DMS53 (cell line): ENCODE measurements at regions not wholly inside any gene's neighbourhood (a gene's known extent, or its start where the extent isn't known, plus 50 kb on each side); places are given as distances from the start of the nearest gene placed in this dataset.

Experiments used
- DNase-seq: peaks from one replicate; lab custom pipeline; 2025; lab: John Stamatoyannopoulos, UW

DNA sequence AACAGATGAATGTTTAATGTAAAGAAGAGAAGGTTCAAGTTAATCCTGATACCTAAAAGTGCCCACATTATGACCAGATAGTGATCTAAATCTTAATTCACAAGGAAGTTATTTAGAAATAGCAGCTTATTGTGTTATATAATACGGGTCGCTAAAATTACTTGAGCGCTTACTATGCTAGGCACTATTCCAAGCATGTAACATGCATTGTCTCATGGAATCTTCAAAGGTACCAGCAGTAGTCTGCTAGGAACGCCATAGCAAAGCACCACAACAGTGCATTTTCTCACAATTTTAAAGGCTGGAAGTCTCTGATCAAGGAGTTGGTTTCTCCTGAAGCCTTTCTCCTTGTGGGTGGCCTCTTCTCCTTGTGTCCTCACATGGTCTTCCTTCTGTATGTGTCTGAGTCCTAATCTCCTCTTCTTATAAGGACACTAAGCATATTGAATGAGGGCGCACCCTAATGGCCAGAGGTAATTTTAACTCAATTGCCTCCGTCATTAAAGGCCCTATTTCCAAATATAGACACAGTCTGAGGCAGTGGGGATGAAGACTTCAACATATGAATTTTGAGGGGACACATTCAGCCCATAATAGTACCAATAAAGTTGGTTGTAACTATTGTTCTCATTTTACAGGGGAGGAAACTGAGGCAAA lies 118.4 kb downstream of the LRRC30 start:
- peak; percentile 40 for DNase-seq

DNA sequence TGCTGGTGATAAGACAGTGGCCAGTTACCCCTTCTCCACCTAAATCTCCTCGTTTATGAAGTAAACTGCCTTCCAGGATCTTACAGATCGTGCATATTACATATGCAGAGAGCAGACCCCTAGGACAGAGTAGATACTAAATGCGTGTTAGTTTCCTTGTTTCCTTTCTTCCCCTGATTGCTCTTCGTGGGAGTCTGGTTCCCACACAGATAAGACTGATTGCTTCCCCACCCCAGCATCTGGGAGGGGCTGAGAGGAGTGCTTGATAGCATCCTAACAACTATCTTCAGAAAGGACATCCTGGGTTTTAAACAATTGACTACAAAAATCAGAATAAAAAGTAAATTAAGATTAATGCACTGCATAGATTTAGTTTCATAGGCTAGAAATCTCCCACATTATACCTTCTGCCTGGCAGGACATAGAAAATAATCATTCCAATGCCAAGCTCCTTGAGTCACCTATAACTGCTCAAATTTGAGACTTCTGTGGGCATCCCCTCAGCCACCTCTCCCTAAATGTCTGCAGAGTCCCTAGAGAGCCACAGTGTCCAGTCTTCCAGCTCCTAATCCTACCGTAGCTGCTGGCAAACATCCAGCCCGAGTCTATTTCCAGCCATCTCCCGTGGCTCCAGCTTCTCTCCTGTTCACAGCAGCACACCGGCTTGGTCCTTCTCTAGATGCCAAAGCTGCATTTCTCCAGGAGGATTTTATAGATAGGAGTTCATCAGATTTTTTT lies 128.3 kb downstream of the LRRC30 start:
- no peak for DNase-seq

GRCh38 chr18:7360606-7361170 lies 129.8 kb downstream of the LRRC30 start:
- DNase-seq = no peak

DNA sequence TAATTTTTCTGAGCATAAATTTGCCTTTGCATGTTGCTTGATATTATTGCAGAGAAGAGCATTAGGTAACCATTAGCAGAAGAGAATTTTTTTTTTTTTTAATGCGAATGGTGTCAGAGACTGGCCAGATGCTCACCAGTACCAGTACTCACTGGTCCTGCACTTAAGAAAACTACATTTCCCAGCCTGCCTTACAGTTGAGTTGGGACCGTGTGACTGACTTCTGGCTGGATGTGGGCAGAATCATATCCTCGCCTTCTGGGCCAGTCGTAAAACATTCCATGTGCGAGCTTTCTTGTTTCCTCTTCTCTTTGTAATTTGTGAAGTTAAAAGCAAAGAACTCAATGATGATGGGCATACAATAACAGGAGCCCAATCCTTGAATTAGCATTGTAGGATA lies 132.4 kb downstream of the LRRC30 start:
- DNase-seq = no peak

GRCh38 chr18:7366597-7366996 lies 135.7 kb downstream of the LRRC30 start:
- peak; percentile 49 for DNase-seq

DNA sequence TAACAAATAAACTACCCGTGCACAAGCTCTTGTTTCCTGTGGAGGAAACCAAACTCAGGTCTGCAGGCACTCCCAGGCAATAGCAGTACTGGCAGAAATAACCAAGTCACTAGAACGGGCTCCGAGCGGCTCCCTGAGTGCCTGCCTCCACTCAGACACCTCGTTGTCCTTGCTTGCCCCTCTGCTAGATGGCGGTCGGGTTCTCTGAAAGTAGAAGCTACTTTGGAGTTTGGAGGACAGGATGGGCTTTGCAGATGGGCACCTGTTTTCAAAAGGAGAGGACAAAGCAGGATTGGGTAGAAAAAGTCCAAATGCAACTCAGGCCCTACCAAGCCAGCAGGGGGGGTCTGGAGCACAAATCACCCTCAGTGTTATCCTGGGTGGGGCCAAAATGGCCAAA lies 136.4 kb downstream of the LRRC30 start:
- DNase-seq = no peak

DNA sequence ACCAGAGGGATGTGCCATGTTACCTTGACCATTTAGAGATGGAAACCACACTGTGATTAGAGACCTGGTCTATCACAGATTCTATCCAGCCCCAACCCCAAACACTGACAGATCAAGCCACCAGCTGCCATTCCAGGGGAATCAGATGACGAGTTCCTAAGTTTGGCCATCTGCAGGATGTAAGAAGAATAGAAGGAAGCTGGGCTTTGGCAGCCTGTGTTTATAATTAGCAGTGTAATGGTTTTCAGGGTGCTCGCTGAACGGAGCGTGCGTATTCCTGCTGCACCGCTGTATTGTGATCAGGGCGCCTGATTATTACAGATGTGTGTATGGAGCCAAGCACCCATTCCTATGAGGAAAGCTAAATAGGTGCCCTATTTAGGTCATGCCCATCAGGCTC lies 138.1 kb downstream of the LRRC30 start:
- no peak for DNase-seq

- DNase-seq = peak; percentile 70
Observed at GRCh38 chr18:7370375-7370774, 139.5 kb downstream of the LRRC30 start.

DNA sequence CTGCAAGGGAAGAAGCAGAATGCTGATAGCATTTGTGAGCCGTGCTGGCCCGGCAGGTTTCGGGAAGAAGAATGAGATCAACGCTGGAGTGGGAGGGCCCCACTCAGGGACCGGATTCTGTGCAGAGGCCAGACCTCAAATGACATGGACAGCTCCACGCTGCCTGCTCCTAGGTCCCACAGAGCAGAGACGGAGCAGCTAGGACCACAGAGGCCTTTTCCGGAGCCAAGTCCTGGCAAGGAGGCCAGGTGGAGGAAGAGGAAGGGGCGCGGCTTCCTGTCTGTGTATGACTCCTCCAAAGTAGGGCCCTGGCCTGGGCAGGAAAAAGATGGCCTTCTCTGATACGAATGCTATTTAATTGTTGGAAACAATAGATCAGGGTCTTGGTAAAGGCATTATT lies 139.9 kb downstream of the LRRC30 start:
- peak; percentile 65 for DNase-seq

- no peak for DNase-seq
Observed at GRCh38 chr18:7373441-7373840, 142.6 kb downstream of the LRRC30 start.

DNA sequence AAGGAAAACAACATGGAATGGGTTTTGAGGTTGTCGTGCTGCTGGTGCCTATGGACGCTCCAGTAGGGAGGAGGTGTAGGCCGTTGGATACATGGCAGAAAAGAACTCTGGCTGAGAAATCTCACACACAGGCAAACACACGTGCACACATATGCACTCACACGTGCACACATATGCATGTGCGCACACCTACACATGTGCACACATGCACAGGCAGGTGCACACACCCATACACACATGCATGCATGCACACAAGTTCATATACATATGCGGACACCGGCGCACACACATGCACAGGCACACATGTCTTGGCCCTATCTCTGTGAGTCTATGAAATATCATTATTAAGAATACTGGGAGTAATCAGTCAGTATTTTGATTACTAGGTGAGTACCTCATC lies 150.4 kb downstream of the LRRC30 start:
- DNase-seq = no peak

DNA sequence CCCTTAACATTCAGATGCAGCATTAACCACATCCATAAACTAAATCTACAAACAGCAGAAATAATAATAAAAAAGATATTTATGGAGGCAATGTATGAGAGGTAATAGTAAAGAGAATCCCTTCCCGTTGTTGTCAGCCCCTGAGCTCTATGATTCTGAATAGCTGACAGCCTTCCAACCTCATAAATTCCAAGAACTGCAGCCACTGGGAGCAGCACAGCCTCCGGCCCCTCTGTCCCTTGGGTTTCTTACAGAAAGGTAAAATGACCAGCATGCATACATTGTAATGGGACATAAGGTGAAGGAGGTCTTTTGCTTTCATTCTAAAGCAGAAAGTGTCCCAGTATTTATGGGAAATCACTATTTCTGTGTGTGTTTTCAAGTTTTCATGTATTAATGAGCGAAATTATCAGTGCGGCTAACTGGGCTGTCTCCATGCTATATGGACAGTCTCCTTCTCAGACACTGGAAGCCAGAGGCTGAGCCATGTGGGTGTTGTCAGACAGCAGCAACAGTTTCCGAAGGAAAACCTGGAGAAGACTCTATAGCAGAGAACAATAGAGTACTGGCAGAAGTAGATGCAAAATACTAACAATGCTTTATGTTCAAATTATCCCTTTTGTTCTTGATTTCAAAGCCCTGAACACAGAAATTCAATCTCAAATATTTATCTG lies 151.6 kb downstream of the LRRC30 start:
- DNase-seq = no peak

DNA sequence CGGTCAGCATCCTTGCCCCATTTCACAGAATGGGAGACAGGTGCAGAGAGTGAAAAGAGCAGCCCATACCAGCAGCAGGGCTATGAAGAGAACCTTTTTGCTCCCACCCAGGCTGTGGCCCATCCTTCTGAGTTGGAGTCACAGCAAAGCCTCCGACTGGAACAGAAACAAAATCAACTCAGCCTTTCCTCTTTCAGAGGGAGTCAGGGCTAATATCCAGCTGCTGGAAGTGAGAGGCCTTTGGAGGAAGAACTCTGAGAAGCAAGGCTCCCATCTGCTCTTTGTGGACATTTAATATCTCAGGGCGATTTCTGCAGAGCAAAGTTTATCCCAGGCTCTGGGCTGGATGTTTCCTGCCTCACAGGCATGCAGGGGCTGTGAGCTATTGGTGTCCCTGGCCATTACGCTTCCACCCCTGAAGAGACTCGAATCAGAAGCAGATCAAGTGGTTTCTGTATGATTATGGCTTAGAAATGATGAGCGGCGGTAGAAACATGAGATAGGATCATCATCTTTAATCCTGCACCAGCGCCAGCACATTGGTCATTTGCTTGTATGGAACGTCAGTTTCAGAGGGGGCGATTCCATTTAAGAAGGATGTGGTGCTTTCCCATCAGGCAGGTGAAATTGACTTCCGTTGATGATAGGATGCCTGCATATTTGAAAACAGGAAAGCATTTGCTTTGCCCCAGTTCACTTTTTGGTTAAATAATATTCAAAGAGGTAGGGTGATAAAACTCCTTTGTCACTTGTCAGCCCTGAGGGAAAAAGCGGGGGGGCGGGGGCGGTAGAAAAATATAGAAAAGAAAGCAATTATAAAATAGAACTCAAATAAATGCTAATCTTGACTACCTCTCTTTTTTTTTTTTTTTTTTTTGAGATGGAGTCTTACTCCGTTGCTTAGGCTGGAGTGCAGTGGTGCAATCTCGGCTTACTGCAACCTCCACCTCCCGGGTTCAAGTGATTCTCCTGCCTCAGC lies 152.4 kb downstream of the LRRC30 start:
- DNase-seq = no peak

- no peak for DNase-seq
Observed at GRCh38 chr18:7388741-7389140, 157.9 kb downstream of the LRRC30 start.

DNA sequence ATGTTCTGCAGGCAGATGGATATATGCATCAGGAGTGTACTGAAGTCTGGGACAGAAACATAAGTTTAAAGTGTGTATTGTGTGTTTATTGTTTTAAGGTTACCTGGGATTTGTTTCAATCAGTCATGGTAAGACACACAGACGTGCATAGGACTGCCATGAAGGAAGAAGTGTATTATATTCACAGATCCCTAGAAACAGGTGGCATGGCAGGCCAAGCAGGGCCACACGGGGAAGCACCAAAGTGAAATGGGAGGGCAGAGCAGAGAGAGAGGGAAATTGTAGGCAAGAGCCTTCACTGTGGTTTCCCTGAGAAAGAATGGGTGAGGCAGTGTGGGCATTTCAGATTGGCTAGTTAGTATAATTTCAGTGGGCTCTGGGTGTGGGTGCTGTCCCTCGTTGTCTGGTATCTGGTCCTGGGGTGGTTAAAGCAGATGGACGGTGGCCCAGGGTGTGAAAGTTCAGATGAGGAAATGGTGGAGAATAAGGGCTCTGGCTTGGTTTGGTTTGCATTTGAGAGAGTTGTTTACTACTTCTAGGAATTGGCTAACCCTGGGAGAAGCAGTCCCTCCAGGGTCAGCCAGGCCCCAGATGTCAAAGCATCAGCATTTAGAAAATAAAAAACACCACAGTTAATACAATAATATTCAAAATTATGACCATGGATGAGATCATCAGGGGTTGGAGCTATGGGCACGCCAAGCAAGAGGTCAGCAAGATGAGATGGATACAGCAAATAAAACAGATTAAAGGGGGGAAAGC lies 160.0 kb downstream of the LRRC30 start:
- no peak for DNase-seq

- DNase-seq = no peak
Observed at GRCh38 chr18:7393080-7393479, 162.2 kb downstream of the LRRC30 start.

GRCh38 chr18:7394050-7394659 lies 163.3 kb downstream of the LRRC30 start:
- no peak for DNase-seq

- no peak for DNase-seq
Observed at GRCh38 chr18:7395566-7395965, 164.7 kb downstream of the LRRC30 start.

DNA sequence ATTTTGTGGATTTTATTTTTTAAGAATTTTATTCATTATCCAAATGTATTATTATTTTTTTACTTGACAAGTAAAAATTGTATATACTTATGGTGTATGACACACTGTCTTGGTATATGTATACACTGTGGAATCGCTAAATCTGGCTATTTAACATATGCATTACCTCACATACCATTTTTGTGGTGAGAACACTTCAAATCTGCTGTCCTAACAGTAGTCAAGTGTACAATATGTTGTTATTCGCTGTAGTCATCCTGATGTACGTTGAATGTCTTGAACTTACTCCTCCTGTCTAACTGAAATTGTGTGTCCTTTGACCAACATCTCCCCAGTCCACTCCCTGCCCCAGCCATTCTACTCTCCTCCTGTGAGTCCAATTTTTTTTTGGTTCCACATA lies 153.2 kb upstream of the PTPRM start:
- no peak for DNase-seq

- DNase-seq = no peak
Observed at GRCh38 chr18:7414459-7414858, 152.7 kb upstream of the PTPRM start.
